H1 (cell line): ENCODE measurements at regions not wholly inside any gene's neighbourhood (a gene's known extent, or its start where the extent isn't known, plus 50 kb on each side); places are given as distances from the start of the nearest gene placed in this dataset.

Experiments used
- RNF2 ChIP-seq: fragments of 200-900, 300-1000 bp; sonication (generic); IDR thresholded peaks from 2 replicates; pipeline ENCODE4 v1.7.1; 2016; ENCODE audit warnings: borderline replicate concordance, low read depth, mild to moderate bottlenecking, antibody characterized with exemption, low read length; ENCODE audit not compliant: poor library complexity, severe bottlenecking; ENCODE audit errors: missing control alignments
- SIX5 ChIP-seq: IDR thresholded peaks from 2 replicates; pipeline ENCODE4 v1.6.1; 2011; ENCODE audit warnings: mild to moderate bottlenecking, low read depth, low read length
- SP4 ChIP-seq: IDR thresholded peaks from 2 replicates; pipeline ENCODE4 v1.6.1; 2012; ENCODE audit warnings: low read length, inconsistent platforms

DNA sequence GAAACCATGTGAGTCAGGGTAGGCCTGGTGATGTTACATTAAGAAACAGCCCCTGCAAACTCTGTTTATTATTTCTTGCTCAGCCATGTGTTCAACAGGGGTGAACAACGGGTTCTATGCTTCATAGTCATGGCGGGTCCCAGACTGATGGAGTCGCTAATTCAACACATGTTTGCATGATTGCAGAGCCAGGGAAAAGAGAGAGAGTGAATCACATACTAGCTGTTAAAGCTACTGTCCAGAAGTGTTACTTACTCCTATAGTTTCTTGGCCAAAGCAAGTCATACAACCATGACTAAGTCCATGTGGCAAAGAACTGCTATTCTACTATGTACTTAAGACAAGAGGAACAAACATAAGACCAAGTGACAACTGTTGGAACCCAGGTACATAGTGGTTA lies 241.2 kb upstream of the SKOR2 start (continued):
- TF ChIP-seq RNF2 = no peak
- TF ChIP-seq SP4 = no peak
- TF ChIP-seq SIX5 = no peak
